HG03457 (cell line): ENCODE measurements at regions not wholly inside any gene's neighbourhood (a gene's known extent, or its start where the extent isn't known, plus 50 kb on each side); places are given as distances from the start of the nearest gene placed in this dataset.

ENCODE experiments used
- ATAC-seq: cut with Tn5 transposase; IDR thresholded peaks from one replicate; pipeline ENCODE4 v1.9.1; 2021; ENCODE audit warnings: moderate number of reproducible peaks; ENCODE audit not compliant: unreplicated experiment

DNA sequence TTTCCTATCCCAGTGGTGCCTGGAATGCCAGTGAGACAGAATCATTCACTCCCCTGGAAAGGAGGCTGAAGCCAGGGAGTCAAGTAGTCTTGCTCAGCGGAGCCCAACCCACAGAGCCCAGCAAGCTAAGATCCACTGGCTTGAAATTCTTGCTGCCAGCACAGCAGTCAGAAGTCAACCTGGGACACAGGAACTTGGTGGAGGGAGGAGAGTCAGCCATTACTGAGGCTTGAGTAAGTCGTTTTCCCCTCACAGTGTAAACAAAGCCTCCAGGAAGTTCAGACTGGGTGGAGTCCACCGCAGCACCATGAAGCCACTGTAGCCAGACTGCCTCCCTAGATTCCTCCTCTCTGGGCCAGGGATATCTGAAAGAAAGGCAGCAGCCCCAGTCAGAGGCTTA, 283.2 kb upstream of the CPEB2 start:
- ATAC-seq = no peak

DNA sequence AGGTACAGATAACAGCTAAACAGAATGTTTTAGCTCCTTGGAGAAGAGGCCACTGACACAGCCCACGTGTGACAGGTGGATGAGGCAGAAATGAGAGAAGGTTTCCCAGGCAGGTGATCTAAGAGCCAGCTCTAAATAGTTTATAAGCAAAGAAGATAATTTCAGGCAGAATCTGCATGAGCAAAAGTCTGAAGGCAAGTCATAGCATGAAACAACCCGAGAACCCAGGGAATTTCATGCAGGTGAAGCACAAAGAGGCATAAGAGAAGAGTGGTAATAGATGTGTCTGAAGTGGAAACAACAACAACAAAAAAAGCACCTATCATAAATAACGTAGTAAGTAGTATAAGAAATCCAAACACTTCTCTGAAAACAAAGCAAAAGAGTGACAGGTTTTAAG, 275.8 kb upstream of the CPEB2 start:
- ATAC-seq = no peak

DNA sequence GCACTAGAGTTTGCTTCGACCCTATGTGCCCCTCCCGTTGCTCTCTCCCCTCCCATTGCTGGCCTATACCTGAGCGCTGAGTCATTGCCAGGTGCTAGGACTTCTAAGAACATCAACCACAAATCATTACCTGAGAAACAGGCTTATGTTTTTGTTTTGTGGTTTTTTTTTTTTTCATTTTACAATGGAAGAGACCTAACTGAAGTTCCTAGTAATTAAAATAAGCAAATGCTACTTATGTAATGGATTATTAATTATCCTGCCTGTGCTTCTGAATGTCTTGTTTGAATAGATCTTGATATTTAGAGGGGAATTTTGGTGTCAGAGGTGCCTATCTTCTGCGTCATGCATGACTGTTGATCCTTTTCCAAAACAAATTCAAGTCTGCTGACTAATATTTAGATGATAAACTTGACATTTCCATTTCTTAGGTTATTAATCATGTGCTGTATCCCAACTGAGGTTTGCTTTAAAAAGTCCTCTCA, 275.4 kb upstream of the CPEB2 start:
- ATAC-seq = no peak

DNA sequence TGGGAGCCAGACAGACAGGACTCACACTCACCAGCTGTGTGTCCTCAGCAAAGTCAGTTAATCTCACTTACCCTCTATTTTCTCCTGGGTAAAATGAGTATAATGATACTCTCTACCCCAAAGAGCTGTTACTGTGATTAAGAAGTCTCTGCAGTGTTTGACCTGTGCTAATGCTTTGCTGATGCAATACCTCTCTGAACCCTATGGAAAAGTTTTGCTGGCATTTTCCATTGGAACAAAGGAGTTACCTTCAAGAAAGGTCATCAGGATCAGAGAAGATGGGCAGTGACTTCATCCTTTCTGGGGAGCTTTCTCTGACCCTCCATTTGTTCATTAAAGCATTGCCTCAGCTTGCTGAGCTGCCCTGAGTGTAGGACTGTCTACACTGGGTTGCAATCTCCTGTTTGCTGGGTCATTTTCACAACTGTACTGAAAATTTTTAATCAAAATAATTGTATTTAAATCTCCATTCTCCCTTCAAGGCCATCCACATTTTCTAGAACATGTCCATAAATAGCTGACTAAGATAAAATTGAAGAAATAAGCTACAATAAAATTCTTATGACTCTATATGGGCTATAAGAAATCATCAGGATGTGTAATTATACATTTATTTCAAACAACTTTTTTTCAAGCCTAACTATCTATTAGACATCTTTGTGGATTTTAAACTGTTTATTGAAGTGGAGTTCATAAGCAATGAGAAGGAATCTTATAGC, 272.8 kb upstream of the CPEB2 start:
- no peak for ATAC-seq

DNA sequence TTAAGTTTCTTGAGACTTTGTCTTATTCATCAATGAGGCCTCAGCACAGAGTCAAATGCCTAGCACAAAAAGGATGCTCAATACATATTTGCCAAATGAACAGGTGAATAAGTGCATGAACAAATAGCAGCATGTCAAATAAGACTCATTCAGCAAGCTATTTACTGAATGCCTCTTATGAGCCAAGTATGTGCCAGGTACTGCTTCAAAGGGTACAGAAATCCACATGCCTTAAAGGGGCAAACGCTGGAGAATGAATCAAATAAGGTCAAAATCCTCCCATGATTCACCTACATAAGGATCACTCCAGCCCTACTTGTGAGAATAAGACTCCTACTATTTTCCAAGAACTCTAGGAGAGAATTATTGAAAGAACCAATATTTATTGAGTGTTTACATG, 260.2 kb upstream of the CPEB2 start:
- ATAC-seq = no peak

DNA sequence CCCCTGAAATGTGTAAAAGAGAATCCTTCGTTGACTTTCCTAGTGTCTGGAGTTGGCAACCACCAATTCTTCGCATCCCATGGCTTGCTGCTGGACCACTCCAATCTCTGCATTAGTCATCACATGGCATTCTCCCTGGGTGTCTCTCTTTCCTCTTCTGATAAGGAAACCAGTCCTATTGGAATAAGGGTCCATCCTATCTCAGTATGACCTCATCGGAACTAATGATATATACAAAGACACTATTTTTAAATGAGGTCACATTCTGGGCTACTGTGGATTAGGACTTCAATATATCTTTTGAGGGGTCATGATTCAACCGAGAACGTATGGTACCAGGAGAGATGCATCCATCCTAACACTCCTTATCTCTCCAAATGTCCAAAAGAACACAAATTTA, 259.1 kb upstream of the CPEB2 start:
- no peak for ATAC-seq

DNA sequence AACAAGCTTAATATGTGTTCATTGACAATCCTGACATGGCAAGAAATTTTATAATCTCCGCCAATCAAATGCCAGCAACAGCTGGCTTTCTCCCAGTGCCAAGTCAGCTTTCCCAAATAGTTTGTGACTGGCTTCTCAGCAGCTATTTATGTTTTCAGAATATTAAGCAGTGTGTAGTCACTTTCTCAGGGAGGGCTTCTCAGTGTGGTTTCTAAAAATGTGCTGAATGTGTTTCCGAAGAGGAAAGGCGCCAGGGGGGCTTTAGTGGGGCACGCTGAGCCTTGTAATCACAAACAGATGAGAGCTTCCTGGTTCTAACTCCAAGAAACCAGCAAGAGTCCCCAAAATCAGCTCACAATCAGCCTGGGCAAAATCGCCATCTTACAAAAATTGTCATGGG, 258.7 kb upstream of the CPEB2 start:
- no peak for ATAC-seq

DNA sequence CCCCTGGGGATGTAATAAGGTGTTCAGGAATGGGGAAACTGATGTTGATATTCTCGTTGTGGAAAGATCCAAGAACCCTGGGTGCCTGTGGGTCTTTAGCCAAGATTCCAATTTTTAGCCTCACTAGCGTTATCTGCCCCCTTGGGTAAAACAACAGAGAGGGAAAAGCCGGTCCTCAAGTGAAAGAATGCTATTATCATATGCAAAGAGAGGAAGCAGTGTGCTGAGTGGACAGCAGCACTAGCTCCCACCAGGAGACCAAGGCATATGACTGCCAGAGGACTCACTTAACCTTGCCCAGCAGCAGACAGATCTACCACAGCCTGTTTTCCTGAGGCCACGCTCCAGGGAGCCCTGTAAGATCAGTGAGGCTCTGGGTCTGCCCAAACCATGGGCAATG, 257.9 kb upstream of the CPEB2 start:
- ATAC-seq = no peak

DNA sequence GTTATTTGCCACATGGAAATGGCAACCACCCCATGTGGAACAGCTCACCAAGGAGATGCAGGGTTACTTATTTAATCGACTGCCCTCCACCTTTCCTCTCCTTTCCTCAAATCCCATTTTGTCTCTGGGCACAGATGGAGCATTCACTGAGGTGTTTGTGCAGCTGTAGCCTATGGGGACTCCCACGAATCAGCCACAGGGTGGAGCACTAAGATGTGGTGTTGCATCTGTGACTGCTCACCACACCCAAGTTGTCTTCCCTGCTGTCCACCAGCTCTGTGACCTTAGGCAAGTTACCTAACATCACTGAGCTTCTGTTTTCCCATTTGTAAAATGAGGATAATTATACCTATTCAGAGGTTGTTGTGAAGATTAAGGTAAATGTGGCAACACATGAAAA, 252.4 kb upstream of the CPEB2 start:
- ATAC-seq = no peak

DNA sequence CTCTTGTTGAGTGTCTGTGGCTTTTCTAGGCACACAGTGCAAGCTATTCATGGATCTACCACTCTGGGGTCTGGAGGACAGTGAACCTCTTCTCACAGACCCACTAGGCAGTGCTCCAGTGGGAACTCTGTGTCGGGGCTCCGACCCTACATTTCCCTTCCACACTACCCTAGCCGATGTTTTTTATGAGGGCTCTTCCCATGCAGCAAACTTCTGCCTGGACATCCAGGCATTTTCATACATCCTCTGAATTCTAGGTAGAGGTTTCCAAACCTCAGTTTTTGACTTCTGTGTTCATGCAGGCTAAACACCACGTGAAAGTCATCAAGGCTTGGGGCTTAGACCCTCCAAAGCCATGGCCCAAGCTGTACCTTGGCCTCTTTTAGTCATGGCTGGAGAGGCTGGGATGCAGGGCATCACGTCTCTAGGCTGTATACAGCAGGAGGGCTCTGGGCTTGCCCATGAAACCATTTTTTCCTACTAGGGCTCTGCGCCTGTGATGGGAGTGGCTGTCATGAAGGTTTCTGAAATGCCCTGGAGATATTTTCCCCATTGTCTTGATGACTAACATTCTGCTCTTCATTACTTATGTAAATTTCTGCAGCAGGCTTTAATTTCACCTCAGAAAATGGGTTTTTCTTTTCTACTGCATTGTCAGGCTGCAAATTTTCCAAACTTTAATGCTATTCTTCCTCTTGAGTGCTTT, 249.8 kb upstream of the CPEB2 start:
- ATAC-seq = no peak

DNA sequence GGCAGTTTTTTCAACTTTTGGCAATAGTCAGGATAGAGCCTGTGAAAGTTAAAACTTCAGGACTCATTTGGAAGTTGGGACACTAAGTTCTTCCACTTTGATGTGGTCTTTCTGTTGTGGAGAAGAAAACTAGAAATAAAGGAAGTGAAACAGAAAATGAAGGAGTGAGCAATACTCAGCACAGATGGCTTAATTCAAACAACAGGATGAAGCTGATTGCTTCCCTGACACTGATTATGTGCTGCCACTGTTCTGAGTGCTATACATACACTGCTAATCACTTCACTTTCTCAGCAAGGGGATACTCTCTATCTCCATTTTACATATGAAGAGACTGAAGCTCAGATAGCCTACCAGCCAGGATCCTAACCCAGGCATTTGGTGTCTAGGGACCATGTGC, 235.1 kb upstream of the CPEB2 start:
- no peak for ATAC-seq

DNA sequence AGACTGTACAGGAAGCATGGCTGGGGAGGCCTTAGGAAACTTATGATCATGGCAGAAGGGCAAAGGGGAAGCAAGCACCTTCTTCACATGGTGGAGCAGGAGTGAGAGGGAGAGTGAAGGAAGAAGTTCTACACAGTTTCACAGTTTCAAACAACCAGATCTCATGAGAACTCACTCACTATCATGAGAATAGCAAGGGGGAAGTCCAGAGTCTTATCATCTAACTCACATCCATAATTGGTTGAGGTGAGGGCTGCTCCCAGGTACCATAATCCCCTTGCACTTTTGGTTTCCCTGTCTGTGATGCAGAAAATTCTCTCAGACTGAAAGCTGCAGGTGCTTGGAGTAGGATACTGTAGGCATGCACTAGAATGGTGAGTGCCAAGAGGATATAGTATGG, 233.8 kb upstream of the CPEB2 start:
- no peak for ATAC-seq

DNA sequence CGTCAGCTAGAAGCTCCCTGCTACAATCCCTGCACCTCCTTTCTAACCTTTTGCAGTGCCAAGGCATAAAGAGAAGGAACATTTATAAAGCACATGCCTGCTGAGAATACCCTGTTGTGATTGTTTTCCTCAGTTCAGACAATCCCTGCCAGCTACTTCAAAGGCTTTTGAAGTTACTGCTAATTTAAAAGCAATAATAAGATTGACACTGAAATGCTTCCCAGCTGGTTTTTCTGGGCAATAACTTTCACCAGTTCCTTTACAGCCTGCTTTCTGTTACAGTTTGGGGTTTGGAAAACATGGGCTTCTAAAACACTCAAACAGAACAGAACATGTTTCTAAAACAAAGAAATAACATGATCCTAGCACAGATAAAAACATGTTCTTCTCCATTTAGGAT, 232.3 kb upstream of the CPEB2 start:
- ATAC-seq = no peak

DNA sequence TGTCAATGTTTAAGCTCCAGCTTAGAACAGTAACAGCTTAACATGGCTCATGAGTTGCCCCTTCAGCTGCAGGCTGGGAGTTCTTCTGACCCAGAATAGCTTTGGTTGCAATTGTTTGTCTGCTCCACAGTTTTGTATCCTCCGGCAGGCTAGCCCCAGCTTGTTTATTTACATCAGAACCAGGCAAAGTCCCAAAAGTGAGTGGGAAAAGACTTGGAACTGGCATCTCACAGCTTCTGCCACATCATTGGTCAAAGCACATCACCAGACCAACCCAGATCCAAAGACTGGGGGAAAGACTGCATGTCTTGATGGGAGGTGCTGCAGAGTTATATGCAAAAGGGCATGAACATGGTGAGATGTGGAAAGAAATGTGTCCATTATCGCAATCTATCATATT, 231.2 kb upstream of the CPEB2 start:
- no peak for ATAC-seq

DNA sequence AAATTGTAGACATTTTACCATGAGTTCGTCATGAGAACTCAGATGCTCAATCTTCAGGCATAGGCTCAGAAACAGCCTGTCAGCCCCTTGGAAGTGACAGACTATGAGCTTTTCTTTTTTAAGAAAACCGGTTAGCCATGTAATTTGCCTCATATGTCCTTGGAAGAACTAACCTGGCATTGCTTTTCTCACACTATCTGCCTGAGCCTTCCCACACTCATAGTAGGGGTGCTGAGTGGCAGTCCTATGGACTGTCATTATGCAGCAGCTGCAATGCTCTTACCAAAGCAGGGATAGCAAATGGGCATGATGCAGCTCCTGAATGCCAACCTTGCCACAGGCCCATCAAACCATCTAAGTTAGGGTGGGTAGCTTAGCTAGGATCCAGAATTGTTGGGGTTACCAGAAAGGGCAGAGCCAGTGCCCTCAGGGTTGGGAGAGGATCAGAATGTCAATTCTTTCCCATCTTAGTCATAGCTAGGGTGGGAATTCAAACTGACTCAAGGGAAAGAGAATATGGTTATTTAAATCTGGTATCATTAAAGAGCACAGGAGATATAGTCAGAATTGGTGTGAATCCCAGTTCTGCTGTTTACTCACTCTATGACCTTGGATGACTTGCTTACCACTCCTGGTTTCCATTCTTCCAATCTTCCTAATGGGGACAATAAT, 230.6 kb upstream of the CPEB2 start:
- ATAC-seq = no peak

DNA sequence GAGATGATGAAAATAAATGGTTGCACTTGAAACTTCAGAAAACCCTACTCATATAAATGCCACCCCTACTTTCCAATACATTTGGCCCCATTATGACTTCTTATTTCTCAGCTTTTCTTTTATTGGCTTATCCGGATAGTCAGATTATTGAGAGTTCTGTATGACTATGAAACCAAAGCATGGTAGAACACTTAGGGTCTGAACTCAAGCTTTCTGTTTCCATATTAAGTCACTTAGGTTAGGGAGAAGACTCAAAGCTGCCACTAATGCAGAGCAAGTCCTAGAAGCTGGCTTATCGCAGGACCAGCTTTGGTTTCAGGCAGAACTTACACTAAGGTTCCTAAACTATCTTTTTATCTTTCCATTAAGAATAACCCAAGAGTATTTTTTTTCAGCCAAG, 229.9 kb upstream of the CPEB2 start:
- no peak for ATAC-seq

DNA sequence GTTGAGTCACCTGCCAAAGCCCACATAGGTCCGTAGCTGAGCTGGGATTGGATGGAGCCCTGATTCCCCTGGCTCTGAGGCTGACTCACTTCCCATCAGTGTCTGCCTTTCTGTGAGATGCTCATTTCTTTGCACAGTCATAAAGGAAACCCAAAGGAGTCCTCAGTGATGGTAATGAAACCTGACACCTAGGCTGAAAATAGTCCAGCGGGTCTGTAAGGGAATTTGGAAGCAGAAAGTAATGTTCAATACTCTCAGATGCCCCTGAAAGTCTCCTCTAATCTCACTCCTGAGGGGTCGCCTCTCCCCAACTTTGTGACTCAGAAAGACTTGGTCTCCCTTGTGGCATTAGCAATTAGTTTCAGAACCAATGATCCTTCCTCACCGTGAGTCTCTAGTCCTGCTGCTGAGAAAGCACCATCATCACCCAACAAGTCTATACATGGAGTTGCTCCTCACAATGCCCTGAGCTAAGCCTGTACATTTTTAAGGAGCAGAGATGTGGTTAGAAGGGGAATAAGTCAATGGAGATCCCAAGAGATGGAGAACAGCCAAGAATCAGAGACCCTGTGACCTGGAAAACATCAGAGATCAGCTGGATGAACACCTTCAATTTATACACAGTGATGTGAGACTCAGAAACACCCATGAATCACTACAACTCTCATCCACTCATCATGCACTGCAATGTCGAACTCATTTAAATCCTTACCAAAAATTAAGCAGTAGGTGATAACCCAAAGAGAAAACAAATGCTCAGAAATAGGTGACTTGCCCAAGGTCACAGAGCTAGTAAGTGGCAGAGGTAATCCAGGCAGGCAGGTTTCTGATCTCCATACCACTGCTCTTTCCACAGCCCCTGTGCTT, 219.0 kb upstream of the CPEB2 start:
- ATAC-seq = peak; percentile 95

DNA sequence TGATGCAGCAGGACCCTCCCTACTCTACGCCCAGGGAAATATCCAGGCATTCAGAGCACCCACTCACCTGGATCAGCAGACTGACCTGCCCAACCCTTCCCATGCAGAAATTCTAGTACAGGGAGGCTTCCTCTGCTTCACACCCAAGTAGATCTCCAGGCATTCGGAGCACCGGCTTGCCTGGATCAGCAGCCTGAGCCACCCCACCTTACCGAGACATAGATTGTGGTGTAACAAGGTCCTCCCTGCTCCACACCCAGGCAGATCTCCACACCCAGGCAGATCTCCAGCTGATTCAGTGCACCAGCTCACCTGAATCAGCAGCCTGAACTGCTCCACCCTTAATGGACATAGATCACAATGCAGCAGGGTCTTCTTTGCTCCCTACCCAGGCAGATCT, 215.1 kb upstream of the CPEB2 start:
- no peak for ATAC-seq

DNA sequence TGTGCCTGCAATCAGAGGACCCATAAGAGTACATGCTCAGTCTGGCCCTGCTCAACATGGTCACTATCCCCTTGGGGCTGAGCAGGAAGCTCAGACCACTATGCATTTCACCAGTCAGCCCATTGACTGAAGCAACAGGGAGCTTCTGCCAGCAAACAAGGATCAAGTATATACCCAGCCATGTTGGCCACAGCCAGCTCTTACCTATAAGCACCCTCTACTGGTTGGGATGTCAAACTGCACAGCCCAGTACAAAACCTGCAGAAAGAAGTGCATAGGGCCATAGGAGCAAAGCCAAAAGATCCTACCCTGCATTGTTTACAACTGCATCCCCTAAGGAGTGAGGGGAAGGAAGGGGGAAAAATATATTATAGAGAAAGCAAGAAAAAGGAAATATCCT, 214.4 kb upstream of the CPEB2 start:
- ATAC-seq = no peak

DNA sequence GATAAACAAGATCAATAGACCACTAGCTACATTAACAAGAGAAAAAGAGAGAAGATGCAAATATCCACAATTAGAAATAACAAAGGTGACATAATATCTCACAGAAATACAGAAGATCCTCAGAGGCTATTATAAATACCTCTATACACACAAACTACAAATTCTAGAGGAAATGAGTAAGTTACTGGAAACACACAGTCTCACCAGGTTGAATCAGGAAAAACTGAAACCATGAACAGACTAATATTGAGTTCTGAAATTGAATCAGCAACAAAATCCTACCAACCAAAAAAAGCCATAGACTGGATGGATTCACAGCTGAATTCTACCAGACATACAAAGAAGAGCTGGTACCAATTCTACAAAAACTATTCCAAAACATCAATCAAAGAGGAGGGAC, 211.8 kb upstream of the CPEB2 start:
- ATAC-seq = no peak

DNA sequence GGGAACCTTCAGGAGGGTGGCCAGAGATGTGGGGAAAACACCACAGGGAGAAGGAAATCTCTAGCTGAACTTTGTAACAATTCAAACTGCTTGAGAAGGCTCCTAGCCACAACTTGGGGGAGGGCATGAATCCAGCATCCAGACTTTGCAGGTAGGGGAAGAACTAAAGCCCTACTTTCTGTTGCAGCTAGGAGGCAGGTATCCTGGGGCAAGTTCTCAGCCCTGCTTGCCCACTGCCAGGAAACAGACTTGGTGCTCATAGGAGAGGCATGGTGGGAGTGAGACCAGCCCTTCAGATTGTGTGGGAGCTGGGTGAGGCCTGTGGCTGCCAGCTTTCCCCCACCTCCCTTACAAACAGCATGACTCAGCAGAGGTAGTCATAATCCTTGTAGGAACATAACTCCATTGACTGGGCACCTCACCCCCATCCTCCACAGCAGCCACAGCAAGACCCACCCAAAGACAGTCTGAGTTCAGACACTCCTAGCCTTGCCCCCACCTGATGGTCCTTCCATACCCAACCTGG, 209.5 kb upstream of the CPEB2 start:
- ATAC-seq = no peak
